ENCODE measurements at regions not wholly inside any gene's neighbourhood (a gene's known extent, or its start where the extent isn't known, plus 50 kb on each side); places are given as distances from the start of the nearest gene placed in this dataset.

DNA sequence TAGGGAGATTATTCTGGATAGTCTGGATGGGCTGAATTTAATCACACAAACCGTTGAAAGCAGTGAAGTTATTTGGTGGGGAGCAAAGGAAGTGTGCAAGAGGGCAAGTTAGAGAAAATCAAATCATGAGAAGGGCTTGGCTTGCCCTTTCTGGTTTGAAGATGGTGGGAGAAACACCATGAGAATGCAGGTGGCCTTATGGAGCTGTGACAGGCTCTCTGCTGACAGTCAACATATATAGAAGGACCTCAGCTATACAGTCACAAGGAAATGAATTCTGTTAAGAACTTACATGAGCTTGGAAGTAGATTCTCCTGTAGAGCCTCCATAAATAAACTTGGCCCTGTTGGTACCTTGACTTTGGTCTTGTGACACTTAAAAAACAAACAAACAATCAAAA, 72.3 kb downstream of the GMNC start:
- DNase-seq = no peak

DNA sequence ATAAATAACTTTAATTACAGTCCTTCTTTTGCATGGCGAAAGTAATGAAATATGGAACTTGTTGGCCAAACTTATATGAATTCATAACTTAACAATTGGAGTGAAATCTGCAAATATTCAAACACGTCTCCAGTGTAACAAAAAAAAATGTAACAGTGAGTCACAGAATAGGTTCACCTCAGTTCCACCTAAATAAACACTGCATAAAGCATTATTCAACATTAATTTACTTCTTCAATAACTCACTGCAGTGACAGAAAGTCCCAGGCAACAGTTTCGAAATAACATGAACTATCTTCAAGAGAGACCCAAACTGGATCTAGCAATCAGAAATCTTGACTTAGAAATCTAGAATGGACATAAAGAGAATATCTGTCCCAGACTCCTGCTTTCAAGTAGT, 75.6 kb downstream of the GMNC start:
- DNase-seq = no peak

DNA sequence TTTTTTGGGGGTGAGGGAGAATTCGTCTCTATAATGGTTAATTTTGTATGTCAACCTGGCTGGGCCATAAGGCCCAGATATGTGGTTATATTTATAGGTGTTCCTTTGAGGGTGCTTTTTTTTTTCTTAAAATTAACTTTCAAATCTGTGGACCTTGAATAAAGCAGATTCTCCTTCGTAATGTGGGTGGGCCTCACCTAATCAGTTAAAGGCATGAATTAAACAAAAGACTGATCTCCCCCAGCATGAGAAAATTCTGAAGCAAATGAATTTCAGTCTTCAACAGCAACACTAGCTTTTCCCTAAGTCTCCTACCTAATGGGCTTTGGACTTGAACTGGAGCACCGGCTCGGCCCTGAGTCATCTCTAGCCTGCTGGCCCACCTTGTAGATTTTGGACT, 77.4 kb downstream of the GMNC start:
- DNase-seq = no peak

DNA sequence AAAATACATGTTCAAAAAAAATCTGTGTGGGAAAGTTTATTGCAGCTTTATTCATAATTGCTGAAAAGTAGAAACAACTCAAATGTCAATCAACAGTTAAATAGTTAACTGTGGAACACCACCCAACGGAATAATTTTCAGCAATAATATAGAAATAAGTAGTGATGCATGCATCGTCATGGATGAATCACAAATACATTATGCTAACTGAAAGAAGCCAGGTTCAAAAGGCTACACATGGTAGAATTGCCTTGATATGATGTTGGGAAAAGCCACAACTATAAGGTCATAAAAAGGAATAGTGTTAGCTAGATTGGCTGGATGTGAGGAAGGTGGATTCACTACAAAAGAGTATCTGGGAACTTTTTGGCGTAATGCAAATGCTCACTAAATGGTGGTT, 82.0 kb downstream of the GMNC start:
- DNase-seq = no peak

DNA sequence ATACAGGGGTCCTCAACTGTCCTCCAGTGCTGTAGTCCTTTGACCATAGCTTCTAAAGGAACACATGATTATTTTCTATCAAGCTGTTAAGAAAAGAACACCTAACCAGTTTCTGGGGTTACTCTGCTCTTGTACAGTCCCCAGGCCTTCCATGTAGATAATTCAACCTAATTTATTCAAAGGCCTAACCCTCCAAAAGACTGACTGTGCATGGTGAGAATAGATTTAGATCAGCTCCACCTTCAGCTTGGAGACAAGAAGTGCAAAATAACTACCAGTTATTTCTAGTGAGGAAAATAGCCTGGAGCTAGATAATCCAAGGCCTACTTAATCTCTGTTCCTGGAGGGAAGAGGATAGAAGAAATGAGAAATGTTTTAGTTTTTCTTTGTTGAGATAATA, 87.9 kb downstream of the GMNC start:
- DNase-seq = no peak

DNA sequence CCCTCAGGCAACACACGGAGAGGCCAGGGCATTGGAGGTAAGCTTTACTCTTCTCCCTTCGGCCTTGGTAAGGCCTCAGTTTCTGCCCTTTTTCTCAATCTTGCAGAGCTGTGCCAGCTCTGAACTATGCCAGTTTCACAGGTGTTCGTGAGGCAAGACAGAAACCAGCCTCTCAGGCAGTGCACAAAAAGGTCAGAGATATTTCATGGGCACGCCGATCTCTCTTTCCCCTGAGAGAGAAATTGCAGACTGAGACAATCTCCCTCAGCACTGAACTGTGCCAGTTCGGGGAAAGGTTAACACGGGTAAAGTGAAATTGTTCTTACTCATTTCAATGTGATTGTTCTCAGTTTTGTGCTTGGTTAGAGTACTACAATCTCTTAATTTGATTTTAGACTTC, 88.5 kb downstream of the GMNC start:
- no peak for DNase-seq

DNA sequence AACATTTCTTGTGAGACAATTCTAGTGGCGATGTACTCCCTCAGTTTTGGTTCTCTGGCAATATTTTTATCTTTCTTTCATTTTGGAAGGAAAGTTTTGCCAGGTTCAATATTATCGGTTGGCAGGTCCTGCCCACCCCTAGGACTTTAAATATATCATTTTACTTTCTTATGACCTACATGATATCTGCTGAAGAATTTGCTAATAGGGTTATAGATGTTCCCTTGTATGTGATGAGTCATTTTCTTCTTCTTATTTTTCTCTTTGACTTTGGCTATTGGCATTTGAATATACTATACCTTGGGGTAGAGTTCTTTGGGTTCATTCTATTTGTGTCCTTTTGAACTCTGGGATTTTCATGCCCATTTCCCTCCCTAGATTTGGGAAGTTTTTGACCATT, 89.7 kb downstream of the GMNC start:
- DNase-seq = no peak

DNA sequence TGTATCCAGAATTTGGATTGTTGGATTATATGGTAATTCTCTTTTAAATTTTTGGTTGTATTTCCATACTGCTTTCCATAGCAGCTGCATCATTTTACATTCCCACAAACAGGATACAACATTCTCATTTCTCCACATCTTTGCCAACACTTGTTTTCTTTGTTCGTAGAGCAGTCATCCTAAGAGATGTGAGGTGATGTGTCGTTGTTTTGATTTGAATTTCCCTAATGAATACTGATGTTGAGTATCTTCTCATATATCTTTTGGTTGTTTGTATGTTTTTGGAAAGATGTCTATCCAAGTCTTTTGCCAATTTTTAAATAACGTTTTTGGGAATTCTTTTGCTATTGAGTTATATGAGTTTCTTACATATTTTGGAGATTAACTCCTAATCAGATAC, 93.6 kb downstream of the GMNC start:
- no peak for DNase-seq

DNA sequence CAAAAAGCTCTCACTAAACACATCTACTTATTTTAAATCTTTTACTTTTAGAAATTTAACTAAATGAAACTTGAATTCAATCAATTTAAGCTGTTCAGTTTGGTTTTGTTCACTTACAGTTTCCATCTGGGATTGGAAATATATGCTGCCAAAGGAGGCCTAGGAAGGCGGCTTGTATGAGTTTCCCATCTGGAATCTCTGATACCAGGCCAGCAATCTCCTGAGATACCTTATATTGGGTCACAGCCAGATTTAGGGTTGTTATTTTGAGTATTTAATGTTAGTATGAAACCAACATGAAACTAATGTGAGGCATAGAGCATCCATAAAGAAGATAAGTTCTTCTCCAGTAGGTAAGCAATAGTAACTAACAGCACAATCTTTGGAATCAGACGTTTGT, 94.6 kb downstream of the GMNC start:
- no peak for DNase-seq

DNA sequence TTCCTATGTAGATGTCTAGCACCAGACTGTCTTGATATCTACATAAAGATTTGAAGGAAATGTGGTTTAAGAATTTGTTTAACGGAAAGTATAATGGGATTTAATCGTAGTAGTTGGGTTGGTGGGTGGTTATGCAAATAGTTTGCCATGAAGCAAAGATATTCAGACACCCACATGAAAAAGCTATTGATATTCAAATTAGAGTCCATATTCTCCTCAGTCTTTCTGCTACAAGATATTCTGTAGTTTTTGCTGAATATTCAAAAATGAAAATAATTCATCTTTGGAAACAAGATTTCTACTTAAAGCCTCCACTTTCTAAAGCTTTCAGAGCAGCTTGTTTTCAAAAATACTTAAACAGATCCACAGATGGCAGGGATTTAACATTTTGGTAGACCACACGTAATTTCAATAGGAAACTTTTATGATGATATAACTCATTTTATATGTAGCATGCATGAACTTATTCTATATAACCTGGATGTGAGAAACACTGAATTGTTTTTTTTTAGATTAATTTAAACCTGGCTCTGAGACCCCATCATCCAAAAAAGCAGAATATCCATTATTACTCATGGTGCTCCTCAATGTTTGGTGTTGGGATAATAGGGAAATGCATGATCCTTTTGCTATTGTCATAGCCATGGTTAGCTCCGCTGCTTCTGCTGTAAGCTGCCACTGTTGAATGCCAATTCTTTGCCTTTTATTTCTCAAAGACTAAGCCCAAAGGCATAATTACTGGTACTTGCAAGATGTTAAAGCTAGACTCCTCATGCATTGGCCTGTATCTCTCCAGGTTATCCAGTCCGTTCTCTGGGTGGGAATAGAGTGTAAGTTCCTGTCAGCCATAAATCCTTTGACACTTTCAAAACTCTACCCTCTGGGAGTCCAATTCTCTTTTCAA, 98.0 kb downstream of the GMNC start:
- DNase-seq = no peak

DNA sequence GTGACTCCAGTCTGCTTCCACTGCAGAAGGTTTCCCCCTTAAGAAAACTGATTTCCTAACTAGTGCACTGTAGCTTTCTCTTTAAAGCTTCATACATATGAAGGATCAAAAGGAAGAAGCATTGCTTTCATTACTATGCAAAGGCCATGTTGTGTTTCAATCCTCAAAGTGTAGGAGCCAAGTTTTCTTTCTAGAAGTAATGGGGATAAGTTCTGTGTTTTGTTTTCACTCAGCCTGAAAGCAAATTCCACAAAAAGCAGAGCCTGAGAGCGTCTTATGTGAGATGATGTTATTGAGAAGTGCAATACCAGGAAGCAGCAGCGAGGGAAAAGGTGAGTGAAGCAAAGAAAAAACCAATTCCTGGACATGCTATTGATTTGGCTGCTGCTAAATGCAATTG, 99.7 kb downstream of the GMNC start:
- no peak for DNase-seq

DNA sequence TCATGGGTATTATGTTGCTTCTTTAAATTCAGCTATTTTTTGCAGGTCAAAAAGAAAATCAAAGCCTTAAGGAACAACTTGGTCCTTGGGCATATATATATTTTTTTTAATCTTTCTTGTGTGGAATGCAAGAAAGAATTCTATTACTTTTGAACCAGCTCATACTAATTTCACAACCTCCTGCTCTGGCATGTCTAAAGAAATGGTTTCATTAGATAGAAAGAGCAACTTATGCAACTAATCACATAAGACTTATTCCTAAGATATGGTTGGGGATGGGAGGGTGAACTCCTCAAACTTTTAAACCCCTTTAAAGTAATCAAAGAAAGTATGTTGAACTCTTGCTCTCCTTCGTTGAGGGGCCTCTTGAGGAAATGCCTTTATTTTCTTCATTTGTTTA, 114.9 kb downstream of the GMNC start:
- no peak for DNase-seq

DNA sequence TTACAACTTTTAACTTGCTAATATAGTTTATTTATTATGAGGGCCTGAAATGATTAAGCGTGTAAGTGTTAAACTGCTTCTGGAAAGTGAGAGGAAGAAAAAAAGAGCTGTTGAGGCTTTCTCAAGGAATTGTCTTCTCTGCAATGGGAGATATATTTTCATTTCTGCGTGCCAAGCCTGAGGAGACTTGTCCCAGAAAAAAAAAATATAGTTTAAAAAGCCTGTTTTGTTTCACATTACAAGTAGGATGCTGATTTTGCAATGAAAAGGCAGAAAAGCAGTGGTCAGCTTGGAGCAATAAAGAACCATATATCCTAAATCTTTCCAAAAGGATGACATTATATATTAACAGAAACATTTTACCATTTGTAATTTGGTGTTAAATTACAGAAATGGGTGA, 115.5 kb downstream of the GMNC start:
- no peak for DNase-seq

DNA sequence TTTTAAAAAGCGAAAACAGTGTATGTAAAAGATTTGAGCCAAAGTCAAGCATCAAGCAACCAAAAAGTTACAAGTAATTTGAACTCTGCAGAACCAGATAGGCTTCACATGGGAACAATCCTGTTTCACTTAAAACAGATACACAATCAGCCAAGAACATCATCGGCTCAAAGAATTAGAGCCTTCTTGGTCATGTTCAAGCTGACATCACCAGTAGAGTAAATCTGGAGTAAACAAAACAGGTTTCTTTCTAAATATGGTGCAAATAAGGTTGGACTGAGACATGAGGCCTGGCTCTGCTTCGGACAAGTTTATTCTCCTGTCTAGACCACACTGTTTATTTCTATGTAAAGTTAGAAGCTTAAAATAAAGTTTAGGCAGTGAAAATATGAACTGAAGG, 116.0 kb downstream of the GMNC start:
- DNase-seq = no peak

DNA sequence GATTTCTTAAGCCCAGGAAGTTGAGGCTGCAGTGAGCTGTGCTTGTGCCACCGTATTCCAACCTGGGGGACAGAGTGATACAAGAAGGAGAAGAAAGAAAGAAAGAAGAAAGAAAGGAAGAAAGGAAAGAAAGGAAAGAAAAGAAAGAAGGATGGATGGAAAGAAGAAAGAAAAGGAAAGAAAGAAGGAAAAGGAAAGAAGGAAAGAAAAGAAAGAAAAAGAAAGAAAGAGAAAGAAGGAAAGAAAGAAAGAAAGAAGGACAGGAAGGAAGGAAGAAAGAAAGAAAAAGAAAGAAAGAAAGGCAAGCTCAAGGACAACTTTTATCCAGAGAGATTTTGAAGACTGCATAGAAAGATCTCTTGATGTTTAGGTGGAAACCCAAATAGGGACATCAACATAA, 120.7 kb downstream of the GMNC start:
- no peak for DNase-seq

DNA sequence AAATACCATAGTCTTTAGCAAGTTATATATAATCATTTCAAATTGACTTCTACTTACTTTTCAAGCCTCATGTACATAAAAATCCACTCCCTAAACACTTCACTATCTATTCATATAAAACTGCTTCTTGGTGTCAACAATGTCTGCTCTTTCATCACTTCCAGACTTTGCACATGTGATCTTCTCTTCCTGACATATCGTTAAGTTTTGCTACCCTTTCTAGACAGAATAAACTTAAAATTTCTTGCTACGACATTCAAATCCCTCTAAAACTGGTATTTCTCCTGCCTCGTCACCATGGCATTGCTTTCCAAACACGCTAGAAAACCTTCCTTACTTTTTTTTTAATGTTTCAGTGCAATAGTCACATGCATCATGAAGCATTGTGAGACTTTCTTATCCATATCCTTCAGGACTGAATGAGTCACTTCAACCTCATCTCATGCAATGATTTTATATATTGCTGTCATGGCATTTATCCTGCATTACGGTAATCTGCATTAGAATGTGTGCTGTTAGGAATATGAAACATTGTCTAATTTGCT, 122.8 kb downstream of the GMNC start:
- DNase-seq = no peak

DNA sequence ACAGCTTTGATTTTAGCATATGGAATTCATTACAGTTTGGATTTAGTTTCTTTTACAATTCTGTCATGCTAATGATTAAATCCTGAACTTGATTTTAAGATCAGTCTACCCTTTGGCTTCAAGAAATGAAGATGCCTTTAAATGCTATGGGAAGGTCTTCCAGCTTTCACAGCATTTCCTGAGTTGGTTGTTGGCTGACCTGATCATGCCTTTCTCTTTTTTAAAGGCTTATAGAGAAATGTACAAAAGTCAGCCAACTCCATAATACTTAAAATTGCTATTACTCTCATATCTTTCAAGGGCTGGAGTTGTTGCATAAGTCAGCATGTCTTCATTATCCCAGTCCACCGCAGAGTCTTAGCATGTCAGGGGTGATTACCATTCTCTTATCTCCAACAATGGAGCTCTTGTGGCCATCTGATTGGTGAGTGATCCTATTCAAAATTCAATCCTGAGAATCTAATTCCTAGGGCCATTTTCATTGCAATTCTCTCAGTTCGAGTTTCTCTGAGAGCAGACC, 123.8 kb downstream of the GMNC start:
- DNase-seq = no peak

DNA sequence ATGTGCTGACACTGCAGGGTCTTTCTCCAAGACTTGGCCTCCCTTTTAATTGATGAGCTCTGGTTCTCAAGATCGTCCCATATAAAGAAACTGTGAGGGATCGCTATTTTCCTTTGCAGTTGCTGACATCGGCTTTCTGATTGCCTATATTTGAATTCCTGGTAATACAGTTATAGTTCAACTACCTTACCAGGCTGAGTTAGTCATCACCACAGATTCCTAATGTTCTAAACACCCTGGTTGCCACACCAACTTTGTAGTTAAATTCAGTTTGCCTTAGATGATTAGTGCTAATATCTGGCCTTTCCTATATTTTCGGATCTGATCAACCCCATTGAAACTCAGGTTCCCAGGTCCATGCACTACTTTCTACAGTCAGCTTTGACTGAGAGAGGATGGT, 125.0 kb downstream of the GMNC start:
- no peak for DNase-seq

DNA sequence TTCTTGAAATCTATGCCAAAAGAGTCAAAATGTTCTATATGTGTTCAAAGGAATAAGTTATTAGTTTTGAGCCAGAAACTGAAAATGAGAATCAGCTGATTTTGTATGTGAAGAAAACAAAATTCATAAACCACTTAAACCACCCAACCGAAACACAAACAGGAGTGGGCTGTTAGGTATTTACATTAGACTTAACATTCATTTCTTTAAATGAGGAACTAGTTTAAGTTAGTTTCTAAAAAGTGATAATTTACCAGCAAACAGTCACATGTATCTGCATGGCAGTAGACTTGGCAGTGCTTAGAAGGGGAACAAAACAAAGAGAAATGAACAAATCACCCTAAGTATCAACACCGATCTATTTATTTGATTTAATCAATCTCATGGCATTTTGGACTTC, 128.0 kb downstream of the GMNC start:
- no peak for DNase-seq

DNA sequence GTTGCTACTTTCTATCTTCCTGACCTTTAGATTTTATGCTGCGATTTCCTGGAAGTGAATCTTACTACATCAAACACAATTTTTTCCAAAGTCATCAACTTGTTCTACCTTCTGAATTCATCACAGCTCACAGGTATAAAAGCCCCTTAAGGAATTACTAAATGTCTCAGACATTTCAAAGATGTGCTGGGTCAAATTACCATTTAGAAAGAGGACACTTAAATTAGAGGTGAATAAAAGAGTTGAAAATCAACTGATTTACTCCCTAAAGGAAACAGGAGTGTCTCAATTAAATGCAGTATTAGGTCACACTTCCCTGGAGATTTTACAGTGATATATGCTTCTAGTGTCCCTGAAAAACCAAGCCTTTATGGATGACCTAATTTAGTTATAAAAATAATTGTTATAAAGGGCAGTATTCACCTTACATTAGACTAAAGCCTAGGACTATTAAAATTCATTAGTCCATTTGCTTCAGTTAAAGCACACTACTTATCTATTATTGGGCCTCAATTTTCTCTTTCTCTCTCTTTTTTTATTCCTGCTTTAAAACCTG, 128.8 kb downstream of the GMNC start:
- no peak for DNase-seq

DNA sequence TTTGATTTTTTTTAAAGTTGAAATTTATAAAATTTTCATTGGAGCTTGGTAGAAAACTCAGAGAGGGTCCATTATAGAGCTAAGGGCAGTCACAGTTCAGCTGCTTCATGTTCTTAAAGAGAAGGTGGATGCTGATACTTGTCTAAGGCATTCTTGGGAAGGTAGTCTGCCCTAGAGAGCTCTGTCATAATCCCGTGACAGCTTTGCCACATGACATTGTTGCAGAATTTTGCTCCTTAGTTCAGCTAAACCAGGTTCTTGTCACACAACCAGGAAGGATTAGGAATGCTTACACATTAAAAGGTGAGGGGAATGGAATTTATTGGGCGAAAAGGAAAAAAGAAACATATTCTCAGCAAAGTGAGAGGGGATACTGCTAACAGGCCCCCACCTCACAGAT, 130.9 kb downstream of the GMNC start:
- no peak for DNase-seq

DNA sequence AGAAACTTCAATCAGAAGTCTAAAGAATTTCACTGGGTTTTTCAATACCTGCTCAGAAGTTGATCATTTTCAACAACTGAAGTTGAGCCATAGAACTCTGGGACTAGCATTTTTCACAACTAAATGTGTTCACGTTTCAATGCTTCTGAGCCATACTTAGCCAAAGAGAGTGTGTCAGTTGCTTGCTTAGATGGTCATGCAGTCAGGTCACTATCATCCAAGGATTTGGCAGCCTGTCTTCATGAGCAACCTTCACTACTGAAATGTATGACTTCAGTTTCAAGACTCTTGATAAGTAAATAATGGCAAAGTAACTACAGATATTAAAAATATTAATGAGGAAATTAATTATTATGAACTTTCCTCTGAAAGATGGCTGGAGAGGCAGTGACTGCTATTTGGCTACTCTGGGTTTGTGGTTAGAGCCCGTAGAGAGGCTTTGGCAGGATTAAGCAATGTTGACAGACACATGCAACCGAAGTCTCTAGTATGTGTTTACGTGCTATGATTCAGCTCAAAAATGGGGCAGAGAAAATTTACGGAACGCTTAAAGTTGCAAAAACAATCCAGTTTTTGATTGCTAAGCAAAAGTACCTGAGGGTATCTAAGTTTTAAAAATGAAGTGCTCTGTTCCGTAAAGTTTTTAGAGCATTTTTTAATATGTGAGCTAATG, 133.8 kb downstream of the GMNC start:
- peak; percentile 28 for DNase-seq

DNA sequence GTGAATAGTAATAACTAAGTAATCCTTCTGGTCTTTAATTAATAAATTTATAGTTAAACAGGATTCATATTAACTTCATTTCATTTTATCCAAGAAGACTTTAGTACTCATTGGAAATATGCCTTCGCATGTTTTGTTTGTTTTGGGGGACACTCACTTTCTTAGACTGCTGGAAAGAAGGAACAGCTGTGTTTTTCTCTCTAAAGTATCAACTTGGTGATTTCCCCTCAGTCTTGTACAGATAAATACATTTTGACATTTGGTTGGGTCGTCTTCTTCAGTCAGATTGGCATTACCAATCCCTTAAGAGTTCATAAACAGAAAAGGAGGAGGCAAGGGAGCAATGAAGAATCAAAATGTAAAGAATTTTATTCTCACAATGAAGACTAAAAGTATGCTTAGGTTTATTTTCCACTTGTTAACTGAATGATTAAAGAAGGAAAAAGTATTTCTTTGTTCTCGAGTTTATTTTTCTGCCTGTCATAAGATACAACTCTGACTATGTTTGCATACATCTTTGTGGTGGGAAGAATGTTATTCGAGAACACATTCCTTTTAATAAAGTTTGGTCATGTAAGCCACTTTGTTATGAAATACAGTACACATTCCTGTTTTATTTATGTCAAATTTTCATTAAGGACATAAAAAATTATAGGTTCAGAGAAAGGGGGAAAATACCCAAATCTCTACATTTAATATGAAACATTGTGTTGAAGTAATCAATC, 140.2 kb downstream of the GMNC start:
- DNase-seq = no peak

Data from hematopoietic multipotent progenitor cell treated with erythropoietin and hydrocortisone succinate and interleukin-3 and kit ligand, for 6 days (in vitro differentiated cells).